HG03108 (cell line): ENCODE measurements at regions not wholly inside any gene's neighbourhood (a gene's known extent, or its start where the extent isn't known, plus 50 kb on each side); places are given as distances from the start of the nearest gene placed in this dataset.

ENCODE experiments used
- ATAC-seq: cut with Tn5 transposase; IDR thresholded peaks from one replicate; pipeline ENCODE4 v1.9.1; 2021; ENCODE audit warnings: moderate library complexity; ENCODE audit not compliant: unreplicated experiment

DNA sequence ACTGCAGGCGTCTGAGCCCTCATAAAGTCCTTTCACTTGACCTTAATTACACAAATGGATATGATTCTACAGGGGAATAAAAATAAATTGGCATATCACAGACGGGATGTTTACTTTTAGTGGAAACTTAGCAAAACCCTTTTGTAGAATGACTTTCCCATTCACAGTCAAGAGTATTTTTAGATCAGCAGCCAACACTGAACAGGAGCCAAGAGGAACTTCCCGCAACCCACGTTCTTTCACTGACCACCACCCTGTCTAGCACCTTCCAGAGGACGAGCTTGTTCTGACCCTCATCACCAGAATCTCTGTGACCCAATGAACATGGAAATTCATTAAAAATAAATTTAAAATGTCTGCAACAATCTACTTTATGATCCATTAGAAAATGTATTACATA, 119.0 kb upstream of the SNTG2 start:
- ATAC-seq, result no peak

DNA sequence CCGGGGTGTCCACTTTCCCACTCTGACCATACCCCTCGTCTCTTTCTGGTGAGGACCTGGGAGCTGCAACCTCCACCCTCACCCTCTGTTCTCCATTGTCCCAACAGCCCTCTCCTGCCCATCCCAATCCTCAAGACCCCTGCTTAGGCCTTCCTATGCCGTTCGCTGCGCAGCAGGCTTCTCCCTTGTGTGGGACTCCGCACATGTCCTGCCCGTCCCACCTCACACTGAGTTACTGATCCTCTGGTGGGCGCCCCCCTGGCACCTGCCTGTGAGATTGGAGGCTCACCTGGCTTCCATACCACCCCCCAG, 119.5 kb upstream of the SNTG2 start:
- ATAC-seq, result no peak

DNA sequence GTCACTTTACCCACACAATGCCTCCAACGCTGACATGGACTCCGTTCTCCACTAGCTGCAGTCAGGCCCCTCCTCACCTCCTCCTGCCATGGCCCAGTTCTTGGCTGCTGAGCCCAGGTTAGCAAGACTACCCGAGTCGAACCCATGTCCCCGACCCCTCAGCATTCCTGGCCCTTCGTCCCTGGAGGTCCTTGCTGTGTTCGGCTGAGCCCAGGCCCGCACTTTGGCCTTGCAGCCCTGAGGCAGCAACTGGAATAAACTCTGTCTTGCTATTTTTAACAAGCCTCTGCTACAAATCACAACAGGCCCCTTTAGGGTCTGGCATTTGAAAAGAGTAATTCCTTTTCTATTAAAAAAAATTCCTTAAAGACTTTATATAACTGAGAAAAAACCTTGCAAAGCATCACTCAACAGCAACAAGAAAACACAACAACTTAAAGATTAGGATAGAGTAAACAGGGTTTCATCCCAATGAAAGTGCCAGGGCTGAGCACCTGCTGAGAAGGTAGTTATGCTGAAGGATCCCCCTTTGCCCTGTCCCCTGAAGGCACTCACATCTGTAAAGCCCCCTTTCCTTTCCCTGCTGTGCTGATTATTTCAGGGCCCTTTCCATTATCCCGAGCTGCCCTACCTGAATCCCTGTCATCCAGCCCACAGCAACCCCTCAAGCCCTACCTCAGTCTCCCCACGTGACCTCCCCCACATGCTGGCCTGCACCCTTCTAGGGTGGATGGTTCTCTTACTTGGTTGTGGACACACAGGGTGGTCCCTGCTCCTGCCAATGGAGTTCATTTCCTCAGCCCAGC, 120.0 kb upstream of the SNTG2 start:
- ATAC-seq, result no peak

DNA sequence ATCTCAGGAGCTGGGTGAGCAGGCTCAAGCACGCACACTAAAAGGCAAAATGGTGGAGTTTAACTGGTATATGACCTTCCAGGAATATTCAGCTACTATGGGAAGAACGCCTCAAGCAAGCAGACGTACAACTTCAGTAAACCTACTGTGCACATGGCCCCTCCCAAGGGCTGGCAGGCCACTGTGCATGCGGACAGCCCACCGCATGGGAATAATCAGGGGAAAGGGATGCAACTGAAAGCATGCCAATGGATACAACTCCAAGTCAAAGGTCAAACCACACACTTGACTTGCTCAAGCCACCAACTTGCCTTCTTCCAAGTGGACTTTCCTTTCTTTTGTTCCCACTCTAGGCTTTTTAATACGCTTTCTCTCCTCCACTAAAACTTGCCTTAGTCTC, 121.6 kb upstream of the SNTG2 start:
- ATAC-seq, result no peak

DNA sequence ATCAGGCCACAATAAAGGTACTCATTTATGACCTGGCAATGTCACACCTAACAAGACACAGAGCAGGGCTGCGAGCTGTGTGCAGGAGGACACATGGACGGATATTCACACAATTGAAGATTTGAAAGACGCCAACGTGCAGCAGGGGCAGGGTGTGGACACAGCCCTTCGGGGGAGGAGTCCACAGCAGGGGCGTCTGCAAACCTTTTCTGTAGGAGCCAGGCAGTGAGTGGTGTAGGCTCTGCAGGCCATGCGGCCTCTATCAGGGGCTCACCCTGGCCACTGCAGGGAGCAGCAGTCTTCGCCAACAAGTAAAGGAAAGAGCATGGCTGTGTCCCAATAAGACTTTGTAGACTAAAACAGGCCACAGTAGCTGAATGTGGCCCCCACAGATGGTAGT, 125.7 kb upstream of the SNTG2 start:
- no peak for ATAC-seq

DNA sequence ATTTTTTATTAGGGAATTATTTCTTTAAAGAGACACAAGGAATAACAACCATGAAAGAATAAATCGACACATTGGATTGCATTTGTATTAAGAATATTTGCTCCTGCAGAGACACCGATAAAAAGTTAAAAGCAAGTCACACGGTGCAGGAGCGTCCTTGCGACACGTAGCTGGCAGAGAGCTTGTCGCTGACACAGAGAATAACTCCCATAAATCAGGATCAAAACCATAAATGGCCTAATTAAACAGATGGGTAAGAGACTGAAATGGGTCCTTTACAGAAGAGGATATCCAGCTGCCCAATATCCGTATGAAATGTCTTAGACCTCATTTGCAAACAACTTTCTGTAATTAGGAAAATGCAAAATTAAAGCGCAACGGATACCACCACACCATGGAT, 126.1 kb upstream of the SNTG2 start:
- ATAC-seq, result no peak

DNA sequence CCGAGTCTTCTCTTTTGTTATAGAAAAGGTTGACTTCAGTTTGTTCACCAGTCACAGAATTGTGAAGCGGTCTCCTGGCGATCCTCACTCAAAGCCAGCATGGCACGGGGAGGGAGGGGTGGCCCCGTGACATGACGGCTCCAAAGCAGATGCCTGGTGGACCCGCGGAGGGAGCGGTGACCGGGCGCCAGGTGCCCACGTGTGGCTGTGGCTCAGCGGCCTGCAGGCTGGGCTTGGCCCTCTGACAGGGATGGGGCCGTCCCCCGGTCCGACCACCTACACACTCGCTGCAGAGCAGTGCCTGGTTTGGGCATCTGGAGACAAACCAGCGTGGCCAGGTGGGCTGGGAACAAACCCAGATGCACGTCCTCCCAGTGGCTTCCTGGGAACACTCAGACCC, 129.1 kb upstream of the SNTG2 start:
- no peak for ATAC-seq

DNA sequence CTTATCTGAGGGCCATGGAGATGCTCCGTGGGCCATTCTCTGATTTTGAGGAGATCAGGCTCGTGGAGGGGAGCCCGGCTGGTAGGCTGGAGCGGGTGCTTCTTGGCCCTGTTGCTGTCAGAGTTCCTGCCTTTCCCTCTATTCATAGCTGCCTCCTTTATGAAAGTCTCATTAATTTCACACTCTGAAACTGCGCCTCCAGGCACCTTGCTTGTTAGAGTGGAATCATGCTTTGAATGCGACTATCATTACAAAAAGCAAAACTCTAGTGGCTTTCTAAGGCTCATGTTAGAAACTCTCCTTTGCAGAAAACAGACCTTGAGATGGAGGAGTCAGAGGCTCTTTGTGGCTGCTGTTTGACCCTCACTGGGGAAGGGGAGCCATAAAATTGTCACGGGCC, 131.0 kb upstream of the SNTG2 start:
- ATAC-seq, result no peak

DNA sequence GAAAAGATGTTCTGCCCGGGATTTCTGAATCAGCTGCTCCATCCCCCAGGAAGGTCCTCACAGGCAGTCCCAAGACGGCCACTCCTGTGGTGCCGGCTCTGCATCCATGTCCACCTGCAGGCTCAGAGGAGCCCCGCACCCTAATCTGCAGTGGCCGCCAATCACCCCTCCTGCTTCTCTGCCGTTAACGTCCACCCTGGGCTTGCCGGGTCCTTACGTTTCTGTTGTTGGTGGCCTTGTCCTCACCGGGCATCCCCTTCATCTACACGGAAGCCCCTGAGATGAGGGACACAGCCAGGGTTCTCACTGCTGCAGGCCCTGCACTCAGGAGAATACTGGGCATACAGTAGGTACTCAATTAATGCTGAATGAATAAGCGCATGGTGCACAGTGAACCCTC, 131.5 kb upstream of the SNTG2 start:
- no peak for ATAC-seq

DNA sequence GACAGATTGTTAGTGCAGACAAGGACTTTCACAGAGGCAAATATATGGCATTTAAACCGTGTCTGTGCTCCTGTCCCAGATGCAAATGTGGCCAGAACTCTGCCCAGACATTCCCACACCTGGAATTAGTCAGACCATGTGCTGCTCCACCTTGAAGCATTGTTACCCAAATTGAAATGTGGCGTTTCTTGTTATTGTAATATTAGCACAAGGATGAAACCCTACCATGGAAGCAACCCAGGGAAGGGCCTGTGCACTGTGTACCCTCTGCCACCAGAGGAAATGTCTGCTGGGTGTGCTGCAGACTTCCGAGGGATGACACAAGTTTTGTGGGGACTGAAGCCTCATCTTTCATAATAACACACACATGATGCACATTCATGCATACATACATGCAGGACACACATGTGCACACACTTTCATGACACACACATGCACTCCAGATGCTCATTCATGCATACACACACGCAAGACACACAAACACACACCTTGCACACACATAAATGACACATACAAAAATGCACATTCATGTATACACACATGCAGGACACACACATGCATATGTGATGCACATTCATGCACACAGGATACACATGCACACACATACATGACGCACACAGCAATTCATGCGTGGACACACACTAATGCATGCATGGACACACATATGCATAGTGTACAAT, 133.2 kb upstream of the SNTG2 start:
- no peak for ATAC-seq

DNA sequence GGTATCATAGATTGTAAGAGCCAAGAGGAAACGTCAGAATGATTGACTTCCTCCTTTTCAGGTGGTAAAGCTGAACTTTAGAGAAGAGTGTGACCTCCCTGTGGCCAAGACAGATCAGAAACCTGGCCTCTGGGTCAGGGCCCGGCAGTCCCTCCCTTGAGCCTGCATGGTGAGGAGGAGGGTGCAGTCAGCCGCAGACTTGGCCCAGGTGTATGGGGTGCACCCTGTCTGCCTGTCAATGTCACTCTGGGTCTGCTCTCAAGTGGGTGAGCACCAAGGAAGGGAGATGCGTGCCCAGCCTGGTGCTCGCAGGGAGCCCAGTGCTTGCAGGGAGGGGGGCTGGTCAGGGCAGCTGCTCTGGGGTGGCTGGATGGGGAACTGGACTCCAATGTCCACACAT, 134.4 kb upstream of the SNTG2 start:
- no peak for ATAC-seq

DNA sequence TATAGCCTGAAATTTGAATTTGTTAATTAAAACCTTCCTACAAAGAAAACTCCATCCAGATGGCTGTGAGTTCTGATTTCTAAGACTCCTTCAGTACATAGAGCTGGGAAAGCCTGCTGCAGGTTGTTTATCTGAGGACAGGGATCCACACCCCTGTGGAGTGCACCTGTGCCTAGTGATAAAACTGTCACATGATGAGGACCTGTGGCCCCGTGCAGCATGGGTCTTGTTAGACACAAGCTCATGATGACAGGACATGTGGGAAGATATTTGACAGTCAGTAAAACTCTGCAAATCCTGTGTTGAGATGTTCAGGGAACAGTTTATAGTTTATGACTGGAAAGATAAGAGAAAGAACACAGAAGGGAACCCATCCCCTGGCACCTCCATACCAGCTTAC, 133.2 kb upstream of the TMEM18 start:
- ATAC-seq, result no peak

DNA sequence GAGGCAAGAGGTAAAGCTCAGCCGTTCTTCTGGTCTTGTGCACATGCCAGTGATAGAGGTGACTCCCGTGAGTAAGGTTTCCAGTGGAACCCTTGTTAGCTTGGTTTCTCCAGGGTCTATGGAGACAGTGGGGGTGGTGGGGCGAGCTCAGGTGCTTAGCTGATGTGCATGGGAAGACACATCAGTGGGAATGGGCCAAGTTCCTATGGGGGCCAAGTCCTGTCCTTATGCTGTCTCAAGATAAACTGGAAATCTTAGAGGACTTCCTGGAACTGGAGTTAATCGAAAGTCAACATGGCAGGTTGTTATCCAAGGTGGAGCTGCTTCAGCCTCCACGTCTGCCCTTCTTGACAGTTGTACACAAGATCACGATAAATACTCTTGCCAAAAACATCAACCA, 130.1 kb upstream of the TMEM18 start:
- no peak for ATAC-seq

DNA sequence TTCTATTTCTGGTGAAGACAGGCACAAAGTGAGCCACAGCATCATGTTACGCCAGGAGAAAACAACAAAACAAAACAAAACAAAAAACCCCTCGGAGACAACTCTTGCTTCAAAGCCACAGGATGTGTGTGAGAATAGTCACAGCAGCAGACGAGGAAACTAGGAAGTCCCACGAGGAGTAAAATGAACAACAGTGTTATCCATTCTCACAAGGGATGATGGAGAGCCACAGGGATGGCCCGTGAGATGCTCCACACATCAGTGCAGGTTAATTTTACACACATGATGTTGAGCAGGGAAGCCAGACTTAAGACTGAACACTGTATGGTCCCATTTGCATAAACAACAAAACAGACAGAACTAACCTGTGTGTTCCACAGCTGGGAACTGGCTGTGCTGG, 128.5 kb upstream of the TMEM18 start:
- ATAC-seq, result no peak

DNA sequence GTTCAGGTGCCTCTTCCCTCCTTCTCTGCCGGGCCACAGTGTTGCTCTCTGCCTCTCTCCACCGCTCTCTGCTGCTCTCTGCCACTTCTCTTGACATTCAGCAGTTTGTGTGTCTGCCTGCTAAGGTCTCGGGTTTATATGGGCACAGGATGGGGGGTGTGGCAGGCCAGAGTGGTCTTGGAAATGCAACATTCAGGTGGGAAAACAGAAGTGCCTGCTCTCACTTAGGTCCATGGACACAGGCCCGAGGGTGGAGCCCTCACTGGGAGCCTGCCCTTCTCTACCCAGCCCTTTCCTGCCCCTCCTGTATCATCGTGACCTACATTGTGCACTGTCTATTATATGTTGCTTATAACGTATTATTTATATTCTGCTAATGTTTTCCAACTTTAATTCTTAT, 120.8 kb upstream of the TMEM18 start:
- no peak for ATAC-seq

DNA sequence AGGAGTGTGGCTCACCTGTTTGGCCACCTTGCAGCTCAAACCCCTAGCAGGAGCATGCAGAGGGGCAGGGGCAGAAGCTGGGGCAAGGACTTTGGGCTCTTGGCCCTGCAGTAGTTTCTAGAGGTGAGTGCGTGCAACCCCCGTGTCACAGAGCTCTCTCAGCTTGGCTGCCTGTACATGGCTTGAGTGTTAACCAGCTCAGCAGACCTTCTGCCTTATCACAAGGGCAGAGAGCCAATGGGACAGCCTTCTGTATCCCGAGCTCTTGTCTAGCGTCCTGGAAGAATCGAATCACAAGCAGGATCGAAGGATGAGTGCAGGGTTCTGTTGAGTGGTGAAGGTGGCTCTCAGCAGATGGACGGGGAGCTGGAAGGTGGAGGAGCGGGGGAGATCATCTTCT, 120.3 kb upstream of the TMEM18 start:
- no peak for ATAC-seq

DNA sequence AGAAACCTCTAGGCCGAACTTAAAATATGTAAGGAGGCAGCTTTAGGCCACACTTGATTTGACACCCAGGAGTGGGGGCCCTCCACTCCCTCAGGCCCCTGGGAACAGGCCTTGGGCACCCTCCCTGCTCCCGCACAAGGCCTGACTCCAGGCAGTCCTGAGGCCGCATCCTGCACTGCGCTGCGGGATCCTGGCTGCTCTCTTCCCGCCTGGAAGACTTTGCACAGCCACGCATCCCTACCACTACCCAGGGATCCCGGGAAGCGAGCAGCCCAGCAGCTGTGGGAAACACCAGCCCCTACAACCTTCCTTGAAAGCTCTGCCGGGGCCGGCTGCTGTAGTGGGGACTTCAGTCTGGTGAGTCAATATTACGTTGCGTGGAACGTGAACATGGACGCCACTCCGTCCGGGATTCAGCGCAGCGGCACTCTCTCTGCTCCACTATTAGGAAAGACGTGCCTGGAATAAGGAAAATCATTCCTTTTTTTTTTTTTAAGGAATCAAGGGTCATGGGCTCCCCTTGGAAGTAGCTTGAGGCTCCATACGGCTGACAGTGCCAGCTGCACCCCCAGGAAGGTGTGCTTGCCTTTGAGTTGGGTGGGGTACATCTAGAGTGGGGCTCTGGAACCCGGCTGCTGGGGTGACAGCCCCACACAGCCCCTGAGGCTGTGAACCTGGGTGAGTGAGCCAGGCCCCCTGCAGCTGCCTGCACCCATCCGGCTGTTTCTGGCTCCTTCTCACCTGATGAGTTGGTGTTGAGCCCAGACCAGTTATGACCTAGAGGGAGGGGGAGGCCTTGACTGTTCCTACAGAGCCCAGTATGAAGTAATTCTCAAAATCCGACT, 119.2 kb upstream of the TMEM18 start:
- no peak for ATAC-seq

DNA sequence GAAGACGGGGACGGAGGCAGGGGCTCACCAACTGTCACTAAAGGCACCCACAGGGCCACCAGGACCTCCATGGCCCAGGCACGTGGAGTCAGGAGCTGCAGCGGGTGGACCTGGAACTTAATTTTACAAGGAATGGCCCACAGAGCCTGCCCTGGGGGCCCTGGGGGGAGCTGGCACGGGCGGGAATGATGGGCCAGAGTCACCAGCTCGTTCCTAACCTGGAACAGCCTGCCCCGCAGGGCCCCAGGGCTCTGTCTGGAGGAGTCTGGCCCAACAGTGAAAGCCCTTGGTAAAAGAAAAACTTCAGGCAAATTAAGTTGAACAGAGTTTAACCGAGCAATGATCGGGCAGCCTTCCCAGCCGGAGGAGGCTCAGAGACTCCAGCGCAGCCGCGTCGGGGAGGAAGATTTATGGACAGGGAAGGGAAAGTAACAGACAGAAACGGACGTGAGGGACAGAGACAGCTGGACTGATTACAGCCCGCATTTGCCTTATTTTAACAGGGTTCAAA, 118.4 kb upstream of the TMEM18 start:
- no peak for ATAC-seq

DNA sequence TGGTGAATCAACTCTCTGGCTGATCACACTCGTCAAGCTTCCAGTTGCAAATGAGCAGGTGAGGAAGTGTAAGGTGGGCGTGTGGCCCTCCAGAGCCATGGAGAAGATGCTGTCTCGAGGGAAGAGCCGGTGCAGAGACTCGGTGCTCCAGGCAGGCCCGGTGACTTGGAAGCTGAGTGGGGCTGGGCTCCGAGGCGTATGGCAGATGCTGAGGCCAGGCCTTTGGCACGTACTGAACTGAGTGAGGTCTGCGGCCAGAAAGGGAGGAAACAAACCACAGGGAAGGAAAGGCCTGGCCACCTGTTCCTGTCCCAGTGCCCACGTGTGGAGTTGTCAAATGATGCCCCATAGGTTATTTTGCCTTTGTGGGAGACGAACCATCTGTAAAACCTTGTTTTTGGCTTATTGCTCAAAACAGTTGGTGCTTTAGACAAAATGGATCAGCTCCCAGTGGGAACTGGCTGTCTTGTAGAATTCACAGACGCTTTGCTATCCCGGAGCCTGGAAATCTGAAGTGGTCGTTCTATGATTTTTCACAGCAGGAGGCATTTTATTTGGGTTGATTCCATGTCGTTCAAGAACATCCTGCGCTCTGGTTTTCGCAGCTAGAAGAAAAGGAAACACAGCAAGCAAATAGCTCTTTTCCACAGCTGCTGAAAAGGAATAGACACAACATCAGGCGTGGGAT, 117.5 kb upstream of the TMEM18 start:
- no peak for ATAC-seq

DNA sequence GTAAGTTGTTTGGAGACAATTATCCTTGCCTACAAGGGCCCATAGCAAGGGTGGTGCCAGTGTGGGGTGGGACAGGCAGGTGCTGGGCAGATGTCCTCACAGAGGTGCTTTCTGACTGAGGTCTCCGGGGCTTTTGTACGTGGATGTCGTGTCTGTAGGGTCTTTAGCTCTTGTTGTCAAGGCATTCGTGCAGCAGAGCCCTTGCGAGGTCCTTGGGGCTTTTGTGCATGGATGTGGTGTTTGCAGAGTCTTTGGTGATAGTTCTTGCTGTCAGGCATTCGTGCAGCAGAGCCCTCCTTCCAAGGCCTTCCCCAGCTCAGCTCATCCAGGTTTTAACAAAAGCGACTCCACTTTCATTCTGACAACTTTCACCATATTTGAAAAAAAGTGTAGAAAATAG, 116.0 kb upstream of the TMEM18 start:
- no peak for ATAC-seq

DNA sequence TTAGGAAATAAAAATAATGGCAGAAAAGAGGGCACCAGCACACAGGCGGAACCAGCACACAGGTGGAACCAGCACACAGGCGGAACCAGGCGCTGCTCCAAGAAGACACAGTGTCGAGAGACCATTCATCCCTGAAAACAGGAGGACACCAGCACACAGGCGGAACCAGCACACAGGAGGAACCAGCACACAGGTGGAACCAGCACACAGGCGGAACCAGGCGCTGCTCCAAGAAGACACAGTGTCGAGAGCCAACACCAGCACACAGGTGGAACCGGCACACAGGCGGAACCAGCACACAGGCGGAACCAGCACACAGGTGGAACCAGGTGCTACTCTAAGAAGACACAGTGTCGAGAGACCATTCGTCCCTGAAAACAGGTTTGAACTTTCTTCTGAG, 115.5 kb upstream of the TMEM18 start:
- ATAC-seq, result no peak
